ENCODE measurements at regions not wholly inside any gene's neighbourhood (a gene's known extent, or its start where the extent isn't known, plus 50 kb on each side); places are given as distances from the start of the nearest gene placed in this dataset.

GRCh38 chr10:85149766-85150165, 821.4 kb downstream of the CCSER2 start:
- ChIA-PET CTCF (no interaction called here), POLR2A (no interaction called here)
- no peak for TF ChIP-seq CTCF (IDR thresholded peaks at IDR 0.05; ENCODE audit: insufficient read depth, low read length, missing control alignments)
- H3K4me3 ChIP-seq (ENCODE audit: low read depth, low read length), result no peak overlapping the region
- DNase-seq (ENCODE audit: low read depth, low spot score), result no peak

- TF ChIP-seq CTCF (IDR thresholded peaks at IDR 0.05; ENCODE audit: insufficient read depth, low read length, missing control alignments), result no peak
- H3K4me3 ChIP-seq (ENCODE audit: low read depth, low read length), result no peak overlapping the region
- ChIA-PET CTCF (no interaction called here), POLR2A (no interaction called here)
- DNase-seq (ENCODE audit: low read depth, low spot score), result no peak
Measured at GRCh38 chr10:85151506-85151905, 823.1 kb downstream of the CCSER2 start.

GRCh38 chr10:85152496-85152895, 824.1 kb downstream of the CCSER2 start:
- no peak for DNase-seq (ENCODE audit: low read depth, low spot score)
- ChIA-PET POLR2A (no interaction called here), CTCF (no interaction called here)
- TF ChIP-seq CTCF (IDR thresholded peaks at IDR 0.05; ENCODE audit: insufficient read depth, low read length, missing control alignments), result no peak
- H3K4me3 ChIP-seq (ENCODE audit: low read depth, low read length), result no peak overlapping the region

- POLR2A ChIA-PET, result no interaction called here
- no peak overlapping the region for H3K4me3 ChIP-seq (ENCODE audit: low read depth, low read length)
- TF ChIP-seq CTCF (IDR thresholded peaks at IDR 0.05; ENCODE audit: insufficient read depth, low read length, missing control alignments), result no peak
- no peak for DNase-seq (ENCODE audit: low read depth, low spot score)
- CTCF ChIA-PET, result no interaction called here
Measured at GRCh38 chr10:85152911-85153310, 824.5 kb downstream of the CCSER2 start.

- TF ChIP-seq CTCF (IDR thresholded peaks at IDR 0.05; ENCODE audit: insufficient read depth, low read length, missing control alignments), result no peak
Measured at GRCh38 chr10:85157206-85157605, 828.8 kb downstream of the CCSER2 start.

GRCh38 chr10:85168243-85168642, 839.9 kb downstream of the CCSER2 start:
- TF ChIP-seq CTCF (IDR thresholded peaks at IDR 0.05; ENCODE audit: insufficient read depth, low read length, missing control alignments), result no peak
- DNase-seq (ENCODE audit: low read depth, low spot score), result no peak
- ChIA-PET POLR2A (no interaction called here), CTCF (no interaction called here)
- no peak overlapping the region for H3K4me3 ChIP-seq (ENCODE audit: low read depth, low read length)

More at GRCh38 chr10:85157206-85157605, 828.8 kb downstream of the CCSER2 start:
- no peak for DNase-seq (ENCODE audit: low read depth, low spot score)
- no peak overlapping the region for H3K4me3 ChIP-seq (ENCODE audit: low read depth, low read length)
- ChIA-PET POLR2A (no interaction called here), CTCF (no interaction called here)

Measured in AG04449 (cell line).